GM12865 (cell line): ENCODE measurements at regions not wholly inside any gene's neighbourhood (a gene's known extent, or its start where the extent isn't known, plus 50 kb on each side); places are given as distances from the start of the nearest gene placed in this dataset.

Experiments
- DNase-seq: peaks from one replicate; pipeline ENCODE4 v3.0.0; 2010; ENCODE audit warnings: low read depth
- H3K4me3 ChIP-seq: 2 replicates; pipeline ENCODE4 v1.5.1; 2011; ENCODE audit warnings: mild to moderate bottlenecking, low read depth, low read length, control low read depth
- TF ChIP-seq, protein P1 (sequence below): IDR thresholded peaks from 2 replicates; pipeline ENCODE4 v1.5.1; 2011; ENCODE audit warnings: low read length, control low read depth, low read depth, inconsistent platforms; ENCODE audit not compliant: insufficient read depth; ENCODE audit errors: missing control alignments

DNA sequence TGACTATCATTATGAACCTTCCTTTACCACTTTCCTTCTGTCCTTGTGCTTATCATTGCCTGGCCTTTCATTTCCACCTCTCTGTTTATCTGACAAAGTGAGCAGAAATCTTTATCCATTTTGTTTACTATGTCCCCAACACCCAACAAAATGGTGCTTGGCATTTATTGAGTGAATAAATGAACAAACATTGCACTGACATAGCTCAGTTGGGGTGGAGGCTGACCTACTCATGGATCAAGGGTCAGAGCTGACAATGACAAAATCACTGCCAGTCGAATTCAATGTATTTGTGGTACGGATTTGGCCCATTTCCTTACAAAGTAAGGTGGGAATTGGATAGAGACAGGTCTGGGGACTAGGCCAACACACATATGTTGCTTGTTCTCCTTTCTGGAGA lies 257.4 kb upstream of the PLXNA2 start:
- H3K4me3 ChIP-seq: no peak overlapping the region
- DNase-seq: no peak
- TF ChIP-seq, protein P1, sequence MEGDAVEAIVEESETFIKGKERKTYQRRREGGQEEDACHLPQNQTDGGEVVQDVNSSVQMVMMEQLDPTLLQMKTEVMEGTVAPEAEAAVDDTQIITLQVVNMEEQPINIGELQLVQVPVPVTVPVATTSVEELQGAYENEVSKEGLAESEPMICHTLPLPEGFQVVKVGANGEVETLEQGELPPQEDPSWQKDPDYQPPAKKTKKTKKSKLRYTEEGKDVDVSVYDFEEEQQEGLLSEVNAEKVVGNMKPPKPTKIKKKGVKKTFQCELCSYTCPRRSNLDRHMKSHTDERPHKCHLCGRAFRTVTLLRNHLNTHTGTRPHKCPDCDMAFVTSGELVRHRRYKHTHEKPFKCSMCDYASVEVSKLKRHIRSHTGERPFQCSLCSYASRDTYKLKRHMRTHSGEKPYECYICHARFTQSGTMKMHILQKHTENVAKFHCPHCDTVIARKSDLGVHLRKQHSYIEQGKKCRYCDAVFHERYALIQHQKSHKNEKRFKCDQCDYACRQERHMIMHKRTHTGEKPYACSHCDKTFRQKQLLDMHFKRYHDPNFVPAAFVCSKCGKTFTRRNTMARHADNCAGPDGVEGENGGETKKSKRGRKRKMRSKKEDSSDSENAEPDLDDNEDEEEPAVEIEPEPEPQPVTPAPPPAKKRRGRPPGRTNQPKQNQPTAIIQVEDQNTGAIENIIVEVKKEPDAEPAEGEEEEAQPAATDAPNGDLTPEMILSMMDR: no peak

DNA sequence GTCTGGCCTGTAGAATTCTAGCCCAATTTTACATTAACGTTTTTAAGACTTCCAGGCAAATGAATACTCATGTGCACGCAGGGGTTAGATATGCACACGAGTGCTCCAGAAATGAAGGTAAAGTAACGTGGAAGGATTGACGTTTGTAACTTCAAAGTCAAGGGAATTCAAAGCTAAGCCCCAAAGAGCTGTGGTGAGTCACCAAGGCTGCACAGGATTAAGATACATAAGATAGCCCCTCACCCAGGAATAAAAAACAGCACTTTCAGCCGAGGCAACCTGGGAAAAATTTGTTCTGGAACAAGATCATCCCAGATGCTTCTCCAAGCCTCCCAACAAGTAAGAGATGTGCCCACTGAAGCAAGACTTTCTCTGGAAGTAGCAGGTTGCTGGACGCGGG lies 259.6 kb upstream of the PLXNA2 start:
- no peak overlapping the region for H3K4me3 ChIP-seq
- TF ChIP-seq, protein P1: no peak
- DNase-seq: no peak

DNA sequence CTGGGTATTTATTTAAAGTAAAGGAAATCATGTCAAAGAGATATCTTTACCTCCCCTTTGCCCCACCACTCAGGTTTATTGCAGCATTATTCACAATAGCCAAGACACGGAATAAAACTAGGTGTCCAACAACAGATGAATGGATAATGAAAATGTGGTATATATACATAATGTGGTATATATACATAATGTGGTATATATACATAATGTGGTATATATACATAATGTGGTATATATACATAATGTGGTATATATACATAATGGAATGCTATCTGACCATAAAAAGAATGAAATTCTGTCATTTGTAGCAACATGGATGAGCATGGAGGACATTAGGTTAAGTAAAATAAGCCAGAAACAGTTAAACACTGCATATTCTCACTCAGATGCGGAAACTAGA lies 262.6 kb upstream of the PLXNA2 start:
- no peak overlapping the region for H3K4me3 ChIP-seq
- DNase-seq: no peak
- TF ChIP-seq, protein P1: no peak

DNA sequence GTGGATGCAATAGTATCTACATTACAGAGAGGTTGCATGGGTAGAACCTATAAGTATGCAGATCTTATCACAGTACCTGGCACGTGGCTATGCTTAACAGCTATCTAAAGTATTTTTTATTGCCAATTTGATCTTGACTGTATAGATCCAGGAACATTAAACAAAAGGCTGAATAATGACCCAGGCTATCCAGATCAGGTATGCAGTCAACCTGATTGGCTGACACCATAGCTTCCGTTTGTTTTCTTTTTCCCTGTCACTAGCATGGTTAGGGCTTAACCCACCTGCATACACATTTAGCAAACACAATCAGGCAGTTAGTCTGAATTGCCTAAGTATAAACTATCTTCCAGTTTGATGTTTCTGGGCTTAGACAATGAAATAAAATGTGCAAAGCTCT lies 264.9 kb upstream of the PLXNA2 start:
- TF ChIP-seq, protein P1: no peak
- no peak for DNase-seq
- H3K4me3 ChIP-seq: no peak overlapping the region

DNA sequence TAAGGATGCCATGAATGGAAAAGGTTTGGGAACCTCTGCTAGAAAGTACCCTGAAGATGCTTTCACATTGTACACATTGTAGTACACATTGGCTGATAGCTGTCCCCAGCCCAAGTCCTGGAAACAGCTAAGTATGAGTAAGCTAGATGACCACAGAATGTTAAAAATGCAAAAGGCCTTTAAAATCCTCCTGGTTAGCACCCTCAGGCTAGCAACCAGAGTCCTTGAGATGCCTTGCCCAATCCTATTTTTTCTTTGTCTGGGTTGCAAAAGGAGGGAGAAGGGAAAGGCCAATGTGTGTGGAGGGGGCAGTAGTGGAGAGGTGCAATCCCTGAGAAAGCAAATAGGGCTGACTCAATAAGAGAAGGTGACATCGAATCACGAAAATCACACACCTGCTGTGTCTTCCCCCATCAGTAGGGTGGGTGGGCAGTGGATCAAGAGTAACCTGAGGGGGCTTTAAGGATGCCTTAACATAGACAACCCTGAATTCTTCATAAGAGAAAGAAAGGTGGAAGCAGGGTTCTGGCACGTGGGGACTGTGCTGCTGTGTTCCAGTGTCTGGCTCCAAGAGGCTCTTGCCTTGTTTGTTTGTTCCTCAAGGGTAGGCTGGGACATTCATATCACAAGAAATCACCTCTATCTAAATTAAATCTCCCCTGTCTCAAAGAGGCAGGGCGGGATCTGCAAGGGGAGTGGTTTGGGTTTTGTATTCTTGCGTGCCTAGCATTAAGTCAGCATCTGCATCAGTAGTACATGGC lies 266.2 kb upstream of the PLXNA2 start:
- H3K4me3 ChIP-seq: no peak overlapping the region
- no peak for DNase-seq
- TF ChIP-seq, protein P1: no peak

DNA sequence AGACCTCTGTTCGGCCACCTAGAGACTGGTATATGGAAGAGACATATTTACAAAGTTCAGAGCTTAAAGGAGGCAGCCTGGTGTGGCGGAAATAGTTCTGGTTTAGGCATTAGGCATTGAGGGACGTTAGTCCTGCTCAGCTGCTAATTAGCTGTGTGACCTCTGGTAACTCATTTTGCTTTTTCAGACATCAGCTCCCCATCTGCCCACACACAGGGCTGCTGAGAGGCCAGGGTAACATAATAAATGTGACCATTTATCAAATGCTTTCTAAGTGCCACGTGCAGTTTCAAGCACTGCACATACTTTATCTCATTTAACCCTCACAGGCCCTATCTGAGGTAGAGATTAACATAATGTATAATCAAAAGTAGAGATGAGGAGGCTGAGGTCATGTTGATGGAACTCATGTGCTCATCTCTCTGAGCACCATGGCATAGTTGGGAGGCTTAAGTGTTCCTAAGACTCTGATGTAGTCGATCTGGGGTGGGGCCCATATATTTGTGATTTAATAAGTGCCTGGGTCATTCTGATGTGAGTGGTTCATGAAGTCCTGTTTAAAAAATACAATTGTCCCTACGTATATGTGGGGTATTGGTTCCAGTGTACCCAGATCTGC lies 267.2 kb upstream of the PLXNA2 start:
- DNase-seq: no peak
- TF ChIP-seq, protein P1: no peak
- H3K4me3 ChIP-seq: no peak overlapping the region
